DOHH2 (cell line): ENCODE measurements at regions not wholly inside any gene's neighbourhood (a gene's known extent, or its start where the extent isn't known, plus 50 kb on each side); places are given as distances from the start of the nearest gene placed in this dataset.

Experiments
- CTCF ChIP-seq: fragments of 200-600 bp; sonication (generic); IDR thresholded peaks from one replicate; pipeline ENCODE4 v1.5.1; 2014; ENCODE audit warnings: antibody characterized with exemption, mild to moderate bottlenecking, low read depth, low read length; ENCODE audit not compliant: poor library complexity, severe bottlenecking
- EZH2phosphoT487 ChIP-seq: fragments of 200-600 bp; sonication (generic); IDR thresholded peaks from 2 replicates; pipeline ENCODE4 v1.6.1; 2017; ENCODE audit warnings: borderline replicate concordance, mild to moderate bottlenecking, antibody characterized with exemption, low read length, moderate library complexity, mixed read lengths

DNA sequence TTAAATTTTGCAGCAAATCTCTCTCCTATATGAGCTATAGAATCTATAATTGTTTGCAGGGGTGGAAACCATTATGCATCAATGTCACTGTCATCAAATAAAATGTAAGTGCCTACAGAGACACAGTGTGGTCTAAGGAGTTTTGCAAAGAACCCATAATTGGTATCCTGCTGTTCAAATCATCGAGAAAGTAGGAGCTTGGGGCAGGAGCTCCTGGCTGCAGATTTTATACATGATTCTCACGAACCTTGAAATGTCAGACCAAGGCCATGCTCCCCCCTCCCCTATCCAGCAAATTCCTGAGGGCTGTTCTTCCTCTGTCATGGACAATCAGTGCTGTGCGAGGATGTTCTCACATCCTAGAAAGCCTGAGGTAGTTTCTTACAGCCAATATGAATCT is 119.5 kb upstream of the CYRIA start:
- TF ChIP-seq CTCF (no peak), EZH2phosphoT487 (no peak)
